Testis (tissue), 2 donors: ENCODE measurements at regions not wholly inside any gene's neighbourhood (a gene's known extent, or its start where the extent isn't known, plus 50 kb on each side); places are given as distances from the start of the nearest gene placed in this dataset.

Experiments
- DNase-seq: peaks from one replicate; pipeline ENCODE4 v3.0.0-alpha.2; 2019
- H3K27ac ChIP-seq, 2 donors: fragments of 200-600 bp; sonication (generic); one replicate each; pipeline ENCODE4 v1.5.1; 2019
- H3K27me3 ChIP-seq: fragments of 200-600 bp; sonication (generic); one replicate; pipeline ENCODE4 v1.5.1; 2019
- H3K36me3 ChIP-seq: fragments of 200-600 bp; sonication (generic); one replicate; pipeline ENCODE4 v1.5.1; 2017; ENCODE audit warnings: low read depth; ENCODE audit errors: missing control alignments
- H3K4me1 ChIP-seq: fragments of 200-600 bp; sonication (generic); one replicate; pipeline ENCODE4 v1.5.1; 2019
- H3K4me3 ChIP-seq, 2 donors: fragments of 200-600 bp; sonication (generic); one replicate each; pipeline ENCODE4 v1.5.1; 2017 to 2019
- H3K9me3 ChIP-seq: fragments of 200-600 bp; sonication (generic); one replicate; pipeline ENCODE4 v1.5.1; 2017
- CTCF ChIP-seq, 3 experiments: fragments of 450-650 bp in 2 of 3; fragments of 200-600 bp in 1 of 3; sonication (generic) in 1 of 3; IDR thresholded peaks; one replicate each; pipeline ENCODE4 v1.5.1; 2016 to 2019; ENCODE audit warnings: antibody characterized with exemption in 3 of 3, mild to moderate bottlenecking in 2 of 3, moderate library complexity in 1 of 3
- POLR2A ChIP-seq: fragments of 450-650 bp; IDR thresholded peaks from one replicate; pipeline ENCODE4 v1.6.1; 2017; ENCODE audit warnings: antibody characterized with exemption, mild to moderate bottlenecking, moderate library complexity
- WGBS, 2 donors: methylation state at CpG; one replicate each; pipeline ENCODE4 v1.1.5; 2018; 5-methylcytosine and 5-hydroxymethylcytosine counted together
- intact Hi-C: fragments of 100-400 bp; cut with DNase I; formaldehyde crosslinking; loops from one replicate; pipeline ENCODE4 v1.15.1; 2023; ENCODE audit warnings: low total_unique reads

- no peaks in the 10 kb centered on the region for H3K36me3 ChIP-seq
- WGBS, 2 donors, result 70 to 86% methylated on average over 1 of the region's 1 CpG
- no peaks in the 10 kb centered on the region for H3K9me3 ChIP-seq
- no peaks in the 10 kb centered on the region for H3K4me1 ChIP-seq
- H3K4me3 ChIP-seq, result no peak overlapping the region
- DNase-seq, result no peak
- TF ChIP-seq POLR2A (no peak), CTCF (IDR thresholded peaks at IDR 0.05) (no peak)
- intact Hi-C loops, result no loop called here
- no peaks in the 10 kb centered on the region for H3K27me3 ChIP-seq
- H3K27ac ChIP-seq, result no peak overlapping the region
Measured at GRCh38 chr5:98581112-98581997, 192.1 kb upstream of the RGMB start.

DNA sequence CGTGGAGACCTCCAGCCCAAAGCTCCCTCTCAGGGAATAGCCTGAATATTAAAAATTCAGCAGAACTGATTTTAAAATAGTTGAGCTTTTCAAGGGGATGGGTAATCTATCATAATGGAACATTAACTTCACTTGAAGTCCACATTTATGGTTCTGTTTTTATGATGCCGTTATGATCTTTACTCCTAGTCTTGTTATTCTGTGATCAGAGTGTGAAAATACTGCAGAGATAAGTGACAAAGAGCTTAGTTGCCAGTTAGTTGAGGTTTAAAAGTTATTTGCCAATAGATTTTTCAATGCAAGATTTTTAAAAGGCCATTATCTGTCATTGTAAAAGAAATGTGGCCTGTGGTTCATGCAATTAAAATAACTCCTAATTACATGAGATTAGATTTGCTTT lies 189.9 kb upstream of the RGMB start:
- H3K27me3 ChIP-seq, result no peaks in the 10 kb centered on the region
- H3K4me1 ChIP-seq, result no peaks in the 10 kb centered on the region
- WGBS, 2 donors, result 56 to 68% methylated on average over 2 of the region's 2 CpGs
- H3K27ac ChIP-seq, result no peak overlapping the region
- TF ChIP-seq CTCF (IDR thresholded peaks at IDR 0.05) (no peak), POLR2A (no peak)
- no peak for DNase-seq
- H3K36me3 ChIP-seq, result no peaks in the 10 kb centered on the region
- intact Hi-C loops, result no loop called here
- H3K4me3 ChIP-seq, result no peak overlapping the region
- H3K9me3 ChIP-seq, result no peaks in the 10 kb centered on the region

DNA sequence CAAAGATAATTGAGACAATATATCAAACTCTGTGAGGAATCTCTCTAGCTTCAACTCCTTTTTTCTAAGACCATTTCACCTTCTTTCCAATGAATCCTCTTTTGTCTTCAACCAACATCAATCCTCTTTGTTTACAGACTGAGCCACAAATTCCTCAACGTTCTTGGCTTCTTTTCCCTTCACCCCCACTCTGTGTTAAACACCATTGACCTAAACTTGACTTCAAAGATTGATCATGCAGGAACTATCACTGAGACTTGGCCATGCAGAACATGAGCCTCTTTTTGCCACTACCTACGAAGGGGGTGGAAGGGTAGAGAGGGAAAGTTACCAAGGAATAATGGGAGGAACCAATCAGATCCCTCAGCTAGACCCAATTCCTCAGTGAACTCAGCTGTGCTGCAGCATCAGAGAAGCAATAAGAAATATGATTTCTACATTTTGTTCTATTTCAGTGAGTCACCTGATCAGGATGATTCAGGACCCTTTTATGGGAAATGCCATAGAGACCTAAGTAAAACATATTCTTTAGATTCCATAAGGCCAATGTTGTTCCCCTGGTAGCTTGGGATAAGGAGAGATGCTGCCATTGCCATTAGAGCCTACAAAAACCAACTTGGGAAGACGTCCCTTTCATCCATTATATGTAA lies 187.7 kb upstream of the RGMB start:
- no peak overlapping the region for H3K4me3 ChIP-seq
- no peaks in the 10 kb centered on the region for H3K9me3 ChIP-seq
- no peak for DNase-seq
- no peak overlapping the region for H3K27ac ChIP-seq
- H3K4me1 ChIP-seq, result no peaks in the 10 kb centered on the region
- no peaks in the 10 kb centered on the region for H3K27me3 ChIP-seq
- no peak for TF ChIP-seq POLR2A
- TF ChIP-seq CTCF (IDR thresholded peaks at IDR 0.05), result no peak
- H3K36me3 ChIP-seq, result no peaks in the 10 kb centered on the region
- intact Hi-C loops, result no loop called here
- 61 to 66% methylated on average over 3 of the region's 3 CpGs for WGBS, 2 donors

DNA sequence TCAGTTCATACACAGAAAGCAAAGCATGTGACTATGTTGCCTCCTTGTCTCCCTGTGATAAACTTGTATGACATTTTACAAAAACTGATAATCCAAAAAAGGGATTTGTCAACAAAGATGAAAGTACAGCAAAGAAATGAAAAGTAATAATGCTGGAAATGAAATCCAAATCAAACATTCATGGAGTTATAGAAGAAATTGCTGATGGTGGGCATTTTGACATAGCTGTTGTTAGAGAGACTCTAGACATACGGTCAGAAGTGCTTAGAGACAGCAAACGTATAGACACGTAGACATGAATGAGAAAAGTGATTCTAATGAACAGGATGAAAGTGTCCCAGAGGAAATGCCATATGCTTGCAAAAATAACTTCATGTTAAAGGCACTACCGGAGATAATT lies 186.9 kb upstream of the RGMB start:
- H3K4me1 ChIP-seq, result no peaks in the 10 kb centered on the region
- no peak overlapping the region for H3K4me3 ChIP-seq
- no peaks in the 10 kb centered on the region for H3K9me3 ChIP-seq
- no peaks in the 10 kb centered on the region for H3K27me3 ChIP-seq
- intact Hi-C loops, result no loop called here
- TF ChIP-seq CTCF (IDR thresholded peaks at IDR 0.05), result no peak
- no peak for TF ChIP-seq POLR2A
- DNase-seq, result no peak
- no peaks in the 10 kb centered on the region for H3K36me3 ChIP-seq
- WGBS, 2 donors, result 80 to 85% methylated on average over 4 of the region's 4 CpGs
- no peak overlapping the region for H3K27ac ChIP-seq
